ENCODE measurements at regions not wholly inside any gene's neighbourhood (a gene's known extent, or its start where the extent isn't known, plus 50 kb on each side); places are given as distances from the start of the nearest gene placed in this dataset.

DNA sequence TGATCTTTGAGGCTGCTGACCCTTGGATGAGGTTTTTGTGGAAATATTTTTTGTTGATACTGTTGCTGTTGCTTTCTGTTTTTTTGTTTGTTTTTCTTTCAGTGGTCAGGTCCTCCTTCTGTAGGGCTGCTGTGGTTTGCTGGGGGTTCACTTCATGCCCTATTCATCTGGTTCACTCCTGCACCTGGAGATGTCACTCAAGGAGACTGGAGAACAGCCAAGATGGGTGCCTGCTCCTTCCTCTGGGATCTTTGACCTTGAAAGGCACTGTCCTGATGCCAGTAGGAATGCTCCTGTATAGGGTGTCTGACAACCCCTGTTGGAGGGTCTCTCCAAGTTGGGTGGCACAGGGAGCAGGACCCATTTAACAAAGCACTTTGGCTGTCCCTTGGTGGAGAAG lies 67.0 kb upstream of the ACTBL2 start:
- TF ChIP-seq, protein P1, sequence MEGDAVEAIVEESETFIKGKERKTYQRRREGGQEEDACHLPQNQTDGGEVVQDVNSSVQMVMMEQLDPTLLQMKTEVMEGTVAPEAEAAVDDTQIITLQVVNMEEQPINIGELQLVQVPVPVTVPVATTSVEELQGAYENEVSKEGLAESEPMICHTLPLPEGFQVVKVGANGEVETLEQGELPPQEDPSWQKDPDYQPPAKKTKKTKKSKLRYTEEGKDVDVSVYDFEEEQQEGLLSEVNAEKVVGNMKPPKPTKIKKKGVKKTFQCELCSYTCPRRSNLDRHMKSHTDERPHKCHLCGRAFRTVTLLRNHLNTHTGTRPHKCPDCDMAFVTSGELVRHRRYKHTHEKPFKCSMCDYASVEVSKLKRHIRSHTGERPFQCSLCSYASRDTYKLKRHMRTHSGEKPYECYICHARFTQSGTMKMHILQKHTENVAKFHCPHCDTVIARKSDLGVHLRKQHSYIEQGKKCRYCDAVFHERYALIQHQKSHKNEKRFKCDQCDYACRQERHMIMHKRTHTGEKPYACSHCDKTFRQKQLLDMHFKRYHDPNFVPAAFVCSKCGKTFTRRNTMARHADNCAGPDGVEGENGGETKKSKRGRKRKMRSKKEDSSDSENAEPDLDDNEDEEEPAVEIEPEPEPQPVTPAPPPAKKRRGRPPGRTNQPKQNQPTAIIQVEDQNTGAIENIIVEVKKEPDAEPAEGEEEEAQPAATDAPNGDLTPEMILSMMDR (IDR thresholded peaks at IDR 0.05), result no peak
- TF ChIP-seq POLR2A (IDR thresholded peaks at IDR 0.05) (no peak), POLR2AphosphoS5 (IDR thresholded peaks at IDR 0.05) (no peak)
- Histone ChIP-seq H3K36me3 (no peaks in the 10 kb centered on the region), H3K9me3 (no peaks in the 10 kb centered on the region), H3K4me3 (no peak overlapping the region), H3K4me1 (replicated peaks) (no peaks in the 10 kb centered on the region), H3K27me3 (replicated peaks; ENCODE audit: insufficient read depth) (no peaks in the 10 kb centered on the region), H3K27ac (no peak overlapping the region)
- no peak for DNase-seq (ENCODE audit: low spot score)
- intact Hi-C loops (cut with DNase I), result no loop called here

DNA sequence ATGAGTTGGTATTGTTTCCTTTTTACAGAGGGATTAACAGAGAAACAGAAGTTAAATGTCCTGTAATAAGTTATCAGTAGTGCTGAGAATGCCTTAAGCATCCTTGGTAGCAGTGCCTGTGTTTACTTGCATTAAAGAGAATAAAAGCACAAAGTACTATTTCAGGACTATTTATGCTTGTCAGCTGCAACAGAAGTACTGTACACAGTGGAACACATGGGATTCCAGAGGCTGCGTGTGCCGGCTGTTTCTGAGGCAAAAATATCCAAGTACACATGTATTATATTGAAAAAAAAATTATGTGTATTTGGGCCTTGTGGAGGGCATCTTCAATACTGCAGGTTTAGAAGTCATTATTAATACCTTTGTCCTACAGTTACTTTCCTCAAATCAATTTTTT lies 58.2 kb upstream of the ACTBL2 start:
- WGBS, result 64% methylated on average over 2 of the region's 2 CpGs
- TF ChIP-seq POLR2AphosphoS5 (IDR thresholded peaks at IDR 0.05) (no peak), POLR2A (IDR thresholded peaks at IDR 0.05) (no peak)
- TF ChIP-seq, protein P1 (IDR thresholded peaks at IDR 0.05), result no peak
- H3K4me1 ChIP-seq (replicated peaks), result no peaks in the 10 kb centered on the region
- no peak overlapping the region for H3K4me3 ChIP-seq
- H3K9me3 ChIP-seq, result no peaks in the 10 kb centered on the region
- no peaks in the 10 kb centered on the region for H3K36me3 ChIP-seq
- DNase-seq (ENCODE audit: low spot score), result no peak
- H3K27ac ChIP-seq, result no peak overlapping the region
- intact Hi-C loops (cut with DNase I), result no loop called here
- no peaks in the 10 kb centered on the region for H3K27me3 ChIP-seq (replicated peaks; ENCODE audit: insufficient read depth)

DNA sequence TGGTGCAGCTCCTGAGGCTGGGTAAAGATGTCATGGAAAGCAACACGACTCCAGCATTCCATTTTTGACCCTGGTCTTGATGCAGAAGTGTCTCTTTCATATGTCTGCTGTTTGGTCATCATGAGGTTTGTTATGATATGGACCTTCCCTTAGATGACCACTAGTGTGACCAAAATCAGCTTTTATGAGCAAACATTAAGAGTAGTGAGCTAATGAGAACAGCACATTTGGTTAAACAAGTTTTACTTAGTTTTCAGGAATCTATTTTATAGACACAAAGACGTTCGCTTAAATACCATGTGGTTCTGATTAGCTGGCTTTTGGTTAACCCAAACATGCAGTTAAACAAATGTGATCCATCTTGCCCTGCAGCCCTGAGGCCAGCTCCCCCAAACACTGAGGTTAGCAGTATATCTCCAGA lies 56.7 kb upstream of the ACTBL2 start:
- Histone ChIP-seq H3K4me1 (replicated peaks) (no peaks in the 10 kb centered on the region), H3K9me3 (no peaks in the 10 kb centered on the region), H3K27ac (no peak overlapping the region), H3K4me3 (no peak overlapping the region), H3K36me3 (no peaks in the 10 kb centered on the region), H3K27me3 (replicated peaks; ENCODE audit: insufficient read depth) (no peaks in the 10 kb centered on the region)
- 65% methylated on average over 3 of the region's 3 CpGs for WGBS
- no peak for DNase-seq (ENCODE audit: low spot score)
- TF ChIP-seq, protein P1 (IDR thresholded peaks at IDR 0.05), result no peak
- TF ChIP-seq POLR2AphosphoS5 (IDR thresholded peaks at IDR 0.05) (no peak), POLR2A (IDR thresholded peaks at IDR 0.05) (no peak)
- intact Hi-C loops (cut with DNase I), result no loop called here

DNA sequence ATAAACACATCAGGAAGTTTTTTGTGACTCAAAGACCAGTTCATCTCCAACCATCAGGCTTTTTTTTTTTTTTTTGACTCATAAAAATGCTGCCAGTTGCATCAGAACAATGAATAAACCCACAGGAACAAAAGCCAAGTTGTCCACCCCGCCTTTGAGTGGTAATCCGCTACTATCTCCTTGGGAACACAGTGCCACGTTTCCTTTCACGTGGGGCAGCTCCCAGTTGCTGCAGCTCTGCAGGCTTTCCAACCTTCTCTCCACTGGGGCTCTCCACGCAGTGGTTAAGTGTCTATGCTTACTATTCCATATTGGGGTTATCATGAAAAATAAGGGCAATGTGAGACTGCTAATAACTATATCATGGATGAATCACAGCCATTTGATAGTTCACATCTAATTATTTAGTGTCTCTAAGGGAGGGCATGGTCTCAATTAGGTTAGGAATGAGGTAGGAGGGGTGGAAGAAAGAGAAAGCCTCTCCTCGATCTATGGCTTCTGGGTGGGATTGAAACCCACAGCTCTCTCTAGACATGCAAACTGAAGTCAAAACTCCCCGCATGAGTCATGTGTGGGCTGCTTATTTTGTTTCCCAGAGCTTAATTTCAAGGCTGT lies 55.8 kb upstream of the ACTBL2 start:
- Histone ChIP-seq H3K9me3 (no peaks in the 10 kb centered on the region), H3K4me3 (no peak overlapping the region), H3K36me3 (no peaks in the 10 kb centered on the region), H3K4me1 (replicated peaks) (no peaks in the 10 kb centered on the region), H3K27me3 (replicated peaks; ENCODE audit: insufficient read depth) (no peaks in the 10 kb centered on the region), H3K27ac (no peak overlapping the region)
- DNase-seq (ENCODE audit: low spot score), result no peak
- WGBS, result 51% methylated on average over 7 of the region's 7 CpGs
- intact Hi-C loops (cut with DNase I), result no loop called here
- TF ChIP-seq POLR2A (IDR thresholded peaks at IDR 0.05) (no peak), POLR2AphosphoS5 (IDR thresholded peaks at IDR 0.05) (no peak)
- TF ChIP-seq, protein P1 (IDR thresholded peaks at IDR 0.05), result no peak

DNA sequence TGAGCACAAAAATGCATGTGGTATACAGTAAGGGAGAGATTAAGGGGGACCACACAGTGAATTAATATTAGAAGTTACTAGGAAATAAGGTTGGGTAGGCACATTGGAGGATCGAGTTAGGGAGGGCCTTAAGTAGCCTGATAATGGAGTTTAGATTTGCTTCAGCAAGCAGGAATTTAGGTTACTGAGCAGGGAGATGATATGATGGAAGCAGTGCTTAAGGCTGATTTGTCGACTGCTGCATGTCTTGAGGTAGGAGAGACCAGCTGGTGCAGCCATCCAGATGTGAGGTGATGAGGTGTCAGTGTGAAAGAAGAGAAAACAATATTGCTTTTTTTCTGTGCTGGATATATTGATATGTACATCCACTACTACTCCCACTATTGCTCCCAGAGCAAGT lies 55.2 kb upstream of the ACTBL2 start:
- Histone ChIP-seq H3K9me3 (no peaks in the 10 kb centered on the region), H3K27ac (no peak overlapping the region), H3K27me3 (replicated peaks; ENCODE audit: insufficient read depth) (no peaks in the 10 kb centered on the region), H3K36me3 (no peaks in the 10 kb centered on the region), H3K4me1 (replicated peaks) (no peaks in the 10 kb centered on the region), H3K4me3 (no peak overlapping the region)
- DNase-seq (ENCODE audit: low spot score), result no peak
- WGBS, result 94% methylated on average over 2 of the region's 2 CpGs
- TF ChIP-seq, protein P1 (IDR thresholded peaks at IDR 0.05), result no peak
- TF ChIP-seq POLR2A (IDR thresholded peaks at IDR 0.05), result no peak
- TF ChIP-seq POLR2AphosphoS5 (IDR thresholded peaks at IDR 0.05), result no peak
- intact Hi-C loops (cut with DNase I), result no loop called here
